OCI-LY1 (cell line): ENCODE measurements at regions not wholly inside any gene's neighbourhood (a gene's known extent, or its start where the extent isn't known, plus 50 kb on each side); places are given as distances from the start of the nearest gene placed in this dataset.

Source experiments
- H2AFZ ChIP-seq: fragments of 200-600 bp; sonication (generic), shearing (Covaris generic); 2 replicates; pipeline ENCODE4 v1.6.0; 2014; ENCODE audit warnings: antibody characterized with exemption, mild to moderate bottlenecking, low read length
- H3F3A ChIP-seq: fragments of 200-600 bp; sonication (generic), shearing (Covaris generic); 2 replicates; pipeline ENCODE4 v1.6.0; 2014; ENCODE audit warnings: mild to moderate bottlenecking, antibody characterized with exemption, low read length, moderate library complexity; ENCODE audit not compliant: insufficient read depth
- H3K27ac ChIP-seq: fragments of 200-600 bp; sonication (generic); 2 replicates; pipeline ENCODE4 v1.5.1; 2014; ENCODE audit warnings: low read length, mixed run types, mild to moderate bottlenecking, low read depth; ENCODE audit not compliant: poor library complexity, severe bottlenecking
- H3K27me3 ChIP-seq: fragments of 200-600 bp; sonication (generic); 2 replicates; pipeline ENCODE4 v1.6.0; 2014; ENCODE audit warnings: antibody characterized with exemption, mild to moderate bottlenecking, low read length, moderate library complexity; ENCODE audit not compliant: insufficient read depth
- H3K36me3 ChIP-seq: fragments of 200-600 bp; sonication (generic); 2 replicates; pipeline ENCODE4 v1.6.1; 2014; ENCODE audit warnings: mild to moderate bottlenecking, antibody characterized with exemption, low read length, moderate library complexity, mixed read lengths; ENCODE audit not compliant: insufficient read depth
- H3K4me1 ChIP-seq: fragments of 200-600 bp; sonication (generic); 2 replicates; pipeline ENCODE4 v1.5.1; 2014; ENCODE audit warnings: mild to moderate bottlenecking, low read length, moderate library complexity; ENCODE audit not compliant: insufficient read depth, severe bottlenecking
- H3K4me2 ChIP-seq: fragments of 200-600 bp; sonication (generic), shearing (Covaris generic); 2 replicates; pipeline ENCODE4 v1.6.1; 2014; ENCODE audit warnings: low read length
- H3K4me3 ChIP-seq: fragments of 200-600 bp; sonication (generic); 2 replicates; pipeline ENCODE4 v1.5.1; 2014; ENCODE audit warnings: low read length, low read depth, mild to moderate bottlenecking, mixed read lengths; ENCODE audit not compliant: poor library complexity, severe bottlenecking
- H3K79me2 ChIP-seq: fragments of 200-600 bp; shearing (Covaris generic); 2 replicates; pipeline ENCODE4 v1.6.1; 2016; ENCODE audit warnings: mixed run types, low read length, mixed read lengths; ENCODE audit not compliant: insufficient read depth
- H3K9ac ChIP-seq: fragments of 200-600 bp; sonication (generic), shearing (Covaris generic); 2 replicates; pipeline ENCODE4 v1.6.1; 2014; ENCODE audit warnings: mild to moderate bottlenecking, low read length, mixed read lengths
- H3K9me2 ChIP-seq: fragments of 200-600 bp; sonication (generic), shearing (Covaris generic); 2 replicates; pipeline ENCODE4 v1.6.1; 2014; ENCODE audit warnings: low read depth, mild to moderate bottlenecking, low read length, mixed read lengths
- H3K9me3 ChIP-seq: fragments of 200-600 bp; shearing (Covaris generic); 2 replicates; pipeline ENCODE4 v1.6.1; 2014; ENCODE audit warnings: low read length, mixed read lengths
- H4K20me1 ChIP-seq: fragments of 200-600 bp; sonication (generic), shearing (Covaris generic); 2 replicates; pipeline ENCODE4 v1.6.0; 2016; ENCODE audit warnings: mild to moderate bottlenecking, low read length; ENCODE audit not compliant: insufficient read depth
- EZH2 ChIP-seq: fragments of 200-600 bp; sonication (generic), shearing (Covaris generic); IDR thresholded peaks from 2 replicates; pipeline ENCODE4 v1.8.0; 2017; ENCODE audit warnings: borderline replicate concordance, mixed run types, mild to moderate bottlenecking, antibody characterized with exemption, low read length, moderate library complexity, mixed read lengths
- TF ChIP-seq, protein P1 (sequence below): fragments of 200-600 bp; sonication (generic), shearing (Covaris generic); IDR thresholded peaks from 2 replicates; pipeline ENCODE4 v1.5.1; 2017; ENCODE audit warnings: mild to moderate bottlenecking, antibody characterized with exemption, low read length, moderate library complexity, mixed read lengths

- no peaks in the 10 kb centered on the region for H3K9me3 ChIP-seq
- no peak overlapping the region for H3K4me2 ChIP-seq
- H3K36me3 ChIP-seq: no peaks in the 10 kb centered on the region
- H3K27ac ChIP-seq: no peak overlapping the region
- H4K20me1 ChIP-seq: no peaks in the 10 kb centered on the region
- H3K27me3 ChIP-seq: no peaks in the 10 kb centered on the region
- no peak overlapping the region for H2AFZ ChIP-seq
- no peaks in the 10 kb centered on the region for H3K9me2 ChIP-seq
- no peaks in the 10 kb centered on the region for H3F3A ChIP-seq
- H3K4me1 ChIP-seq: no peaks in the 10 kb centered on the region
- H3K4me3 ChIP-seq: no peak overlapping the region
- no peaks in the 10 kb centered on the region for H3K79me2 ChIP-seq
- H3K9ac ChIP-seq: no peak overlapping the region
- no peak for TF ChIP-seq EZH2
- TF ChIP-seq, protein P1, sequence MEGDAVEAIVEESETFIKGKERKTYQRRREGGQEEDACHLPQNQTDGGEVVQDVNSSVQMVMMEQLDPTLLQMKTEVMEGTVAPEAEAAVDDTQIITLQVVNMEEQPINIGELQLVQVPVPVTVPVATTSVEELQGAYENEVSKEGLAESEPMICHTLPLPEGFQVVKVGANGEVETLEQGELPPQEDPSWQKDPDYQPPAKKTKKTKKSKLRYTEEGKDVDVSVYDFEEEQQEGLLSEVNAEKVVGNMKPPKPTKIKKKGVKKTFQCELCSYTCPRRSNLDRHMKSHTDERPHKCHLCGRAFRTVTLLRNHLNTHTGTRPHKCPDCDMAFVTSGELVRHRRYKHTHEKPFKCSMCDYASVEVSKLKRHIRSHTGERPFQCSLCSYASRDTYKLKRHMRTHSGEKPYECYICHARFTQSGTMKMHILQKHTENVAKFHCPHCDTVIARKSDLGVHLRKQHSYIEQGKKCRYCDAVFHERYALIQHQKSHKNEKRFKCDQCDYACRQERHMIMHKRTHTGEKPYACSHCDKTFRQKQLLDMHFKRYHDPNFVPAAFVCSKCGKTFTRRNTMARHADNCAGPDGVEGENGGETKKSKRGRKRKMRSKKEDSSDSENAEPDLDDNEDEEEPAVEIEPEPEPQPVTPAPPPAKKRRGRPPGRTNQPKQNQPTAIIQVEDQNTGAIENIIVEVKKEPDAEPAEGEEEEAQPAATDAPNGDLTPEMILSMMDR: no peak
Measured at GRCh38 chr3:153458881-153459280, 296.9 kb downstream of the RAP2B start.

DNA sequence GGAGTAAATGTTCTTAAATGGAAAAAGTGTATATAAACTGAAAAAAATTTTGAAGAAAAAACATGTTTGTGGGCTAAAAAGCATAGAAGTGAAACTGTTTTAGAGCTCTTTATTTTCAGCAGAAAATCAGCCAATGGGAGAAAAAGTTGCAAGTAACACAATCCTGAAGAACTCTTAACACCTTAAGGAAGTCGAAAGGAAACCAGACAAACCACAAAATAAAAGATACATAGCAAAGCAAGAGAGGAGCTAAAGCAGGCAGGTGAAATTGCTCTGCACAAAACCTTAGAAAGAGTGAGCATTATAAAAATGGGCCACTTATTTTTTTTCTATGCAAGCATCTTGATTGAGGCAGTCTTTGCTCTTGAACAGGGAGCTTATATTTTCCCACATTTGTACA lies 300.5 kb downstream of the RAP2B start:
- Histone ChIP-seq H3K4me3 (no peak overlapping the region), H3K9me2 (no peaks in the 10 kb centered on the region), H3K4me1 (no peaks in the 10 kb centered on the region), H3F3A (no peaks in the 10 kb centered on the region), H3K9me3 (no peaks in the 10 kb centered on the region), H4K20me1 (no peaks in the 10 kb centered on the region), H2AFZ (no peak overlapping the region), H3K27me3 (no peaks in the 10 kb centered on the region), H3K36me3 (no peaks in the 10 kb centered on the region), H3K9ac (no peak overlapping the region), H3K4me2 (no peak overlapping the region), H3K27ac (no peak overlapping the region), H3K79me2 (no peaks in the 10 kb centered on the region)
- TF ChIP-seq EZH2: no peak
- TF ChIP-seq, protein P1: no peak

DNA sequence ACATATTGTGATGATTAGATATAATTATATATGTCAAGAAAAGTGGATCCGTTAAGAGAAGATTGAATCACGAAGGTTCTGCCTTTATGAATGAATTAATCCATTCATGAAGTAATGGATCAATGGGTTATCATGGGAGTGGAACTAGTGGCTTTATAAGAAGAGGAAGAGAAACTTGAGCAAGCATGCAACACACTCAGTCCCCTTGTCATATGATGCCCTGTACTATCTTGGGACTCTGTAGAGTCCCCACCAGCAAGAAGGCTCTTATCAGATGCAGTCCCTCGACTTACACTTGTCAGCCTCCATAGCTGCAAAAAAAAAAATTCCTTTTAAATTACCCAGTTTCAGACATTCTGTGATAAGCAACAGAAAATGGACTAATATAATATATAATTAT lies 301.9 kb downstream of the RAP2B start:
- Histone ChIP-seq H3K27me3 (no peaks in the 10 kb centered on the region), H3K4me2 (no peak overlapping the region), H2AFZ (no peak overlapping the region), H3K9me3 (no peaks in the 10 kb centered on the region), H3K4me3 (no peak overlapping the region), H3K9ac (no peak overlapping the region), H3K27ac (no peak overlapping the region), H3K79me2 (no peaks in the 10 kb centered on the region), H3K36me3 (no peaks in the 10 kb centered on the region), H3K9me2 (no peaks in the 10 kb centered on the region), H4K20me1 (no peaks in the 10 kb centered on the region), H3F3A (no peaks in the 10 kb centered on the region), H3K4me1 (no peaks in the 10 kb centered on the region)
- TF ChIP-seq, protein P1: no peak
- TF ChIP-seq EZH2: no peak
